Activated T-cell treated with anti-CD3 and anti-CD28 coated beads, Interleukin-2, amount 50 U/mL, for 1 hour (primary cell): ENCODE measurements at regions not wholly inside any gene's neighbourhood (a gene's known extent, or its start where the extent isn't known, plus 50 kb on each side); places are given as distances from the start of the nearest gene placed in this dataset.

Experiments
- DNase-seq: peaks from one replicate; pipeline ENCODE4 v3.0.0-alpha.2; 2020

DNA sequence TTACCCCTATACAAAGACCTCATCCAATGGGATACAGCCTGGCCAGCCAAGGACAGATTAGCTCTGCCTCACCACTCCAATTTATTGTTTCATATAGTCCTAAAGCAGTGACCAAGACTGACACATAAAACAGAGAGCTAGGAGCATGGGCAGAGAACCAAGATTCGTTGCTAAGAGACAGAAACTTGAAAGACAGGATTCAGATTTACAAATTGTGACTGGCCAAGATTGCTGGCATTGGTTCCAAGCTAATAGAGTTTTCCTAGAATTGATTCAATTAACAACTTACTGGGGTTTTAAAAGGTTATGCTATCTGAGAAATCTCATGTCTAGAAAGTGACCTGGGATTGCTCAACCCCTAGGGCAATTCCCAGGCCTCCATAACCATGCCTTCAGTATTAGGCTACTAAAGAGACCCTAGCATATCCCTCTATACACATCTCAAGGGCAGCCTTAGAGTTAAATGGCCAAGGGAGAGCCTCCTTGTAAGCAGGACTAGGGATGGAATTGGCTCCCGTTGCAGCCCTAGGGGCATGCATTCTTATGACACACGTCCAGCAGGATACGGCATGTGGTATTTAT is 75.6 kb downstream of the ICOS start:
- DNase-seq = no peak

DNA sequence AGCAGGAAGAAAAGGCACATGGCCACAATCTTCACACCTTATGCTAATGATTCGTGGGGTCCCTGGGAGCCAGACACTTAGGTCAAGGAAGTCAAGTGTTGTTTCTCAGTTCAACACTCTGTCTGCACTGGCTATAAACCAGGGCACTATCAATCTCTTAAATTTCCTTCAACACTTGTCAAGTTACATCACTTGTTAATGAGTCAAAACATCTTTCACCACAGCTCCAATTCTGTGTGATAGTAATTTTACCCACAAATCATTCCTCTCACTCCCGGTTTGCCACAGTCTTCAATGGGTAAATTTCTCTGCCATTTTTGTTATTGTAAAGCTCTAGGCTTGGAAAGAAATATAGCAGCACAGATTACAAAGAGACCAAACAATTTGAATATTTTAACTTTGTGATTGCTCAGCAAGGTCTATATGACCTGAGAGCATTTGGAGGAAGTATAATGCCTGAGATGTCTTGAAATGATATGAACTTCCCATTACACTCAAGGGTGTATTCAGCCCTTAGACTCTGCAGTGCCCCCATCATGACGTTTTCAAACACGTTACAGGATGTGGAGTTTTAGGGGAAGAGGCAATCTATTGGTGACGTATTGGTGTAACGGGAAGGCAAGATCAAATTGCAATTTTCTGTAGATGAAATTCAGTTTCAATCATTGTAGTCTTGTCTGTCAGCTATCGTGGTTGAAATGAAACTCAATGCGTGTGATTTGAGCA is 78.7 kb downstream of the ICOS start:
- no peak for DNase-seq

DNA sequence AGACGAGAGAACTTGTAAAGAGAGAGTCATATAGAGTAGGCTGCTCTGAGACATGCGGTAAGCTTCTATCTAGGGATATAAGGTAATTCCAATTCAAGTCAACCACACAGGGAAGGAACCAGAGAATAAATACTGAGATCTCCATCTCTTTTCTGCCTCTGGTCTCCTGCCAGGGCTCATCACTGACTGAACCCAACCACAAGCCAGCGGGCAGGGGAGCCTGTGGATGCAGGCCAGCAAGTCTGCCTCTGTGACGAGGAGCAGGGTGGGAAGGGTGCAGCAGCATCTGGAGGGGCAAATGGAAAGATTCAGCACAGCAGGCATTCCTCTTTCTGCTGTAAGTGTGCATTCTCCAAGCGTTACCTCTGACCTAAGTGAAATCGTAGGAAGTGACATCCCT is 82.2 kb downstream of the ICOS start:
- DNase-seq = no peak

DNA sequence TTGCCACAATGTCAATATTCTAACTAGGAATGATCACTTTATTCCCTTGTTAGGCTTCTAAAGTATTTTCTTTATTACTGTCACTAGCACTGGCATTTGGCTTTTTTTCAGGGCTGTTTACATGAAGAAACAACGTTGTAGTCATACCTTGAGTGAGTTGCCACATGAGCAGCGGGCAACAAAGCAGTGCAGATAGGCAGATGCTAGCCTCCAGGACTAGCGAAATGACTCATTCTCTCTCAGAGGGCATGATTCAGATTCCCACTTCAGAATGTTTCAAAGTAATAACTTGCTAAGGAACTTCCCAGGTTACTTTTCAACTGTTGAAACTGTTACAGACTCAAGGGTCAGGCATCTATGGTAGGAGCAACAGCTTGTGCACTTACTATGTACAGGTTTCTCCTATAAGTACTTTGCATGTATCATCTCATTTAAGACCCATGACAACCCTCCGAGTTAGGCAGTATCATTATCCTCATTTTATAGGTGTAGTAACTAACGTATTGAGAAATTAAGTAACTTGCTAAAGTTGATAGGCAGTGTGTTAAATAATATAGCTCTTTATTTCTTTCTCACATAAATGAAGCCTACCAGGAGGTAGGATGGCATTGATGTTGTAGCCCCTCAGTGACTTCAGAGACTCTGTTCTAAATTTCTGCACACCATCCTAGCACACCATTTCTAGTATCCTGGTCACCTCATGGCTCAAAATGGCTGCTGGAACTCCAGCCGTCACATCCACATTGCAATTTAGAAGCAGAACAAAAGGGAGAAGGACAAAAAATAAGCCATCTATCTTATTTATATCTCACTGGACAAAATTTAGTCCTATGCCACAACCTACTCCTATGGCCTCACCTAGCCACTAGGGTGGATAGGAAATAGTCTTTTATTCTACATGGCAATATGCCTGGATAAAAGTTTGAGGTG is 83.3 kb downstream of the ICOS start:
- DNase-seq = no peak

DNA sequence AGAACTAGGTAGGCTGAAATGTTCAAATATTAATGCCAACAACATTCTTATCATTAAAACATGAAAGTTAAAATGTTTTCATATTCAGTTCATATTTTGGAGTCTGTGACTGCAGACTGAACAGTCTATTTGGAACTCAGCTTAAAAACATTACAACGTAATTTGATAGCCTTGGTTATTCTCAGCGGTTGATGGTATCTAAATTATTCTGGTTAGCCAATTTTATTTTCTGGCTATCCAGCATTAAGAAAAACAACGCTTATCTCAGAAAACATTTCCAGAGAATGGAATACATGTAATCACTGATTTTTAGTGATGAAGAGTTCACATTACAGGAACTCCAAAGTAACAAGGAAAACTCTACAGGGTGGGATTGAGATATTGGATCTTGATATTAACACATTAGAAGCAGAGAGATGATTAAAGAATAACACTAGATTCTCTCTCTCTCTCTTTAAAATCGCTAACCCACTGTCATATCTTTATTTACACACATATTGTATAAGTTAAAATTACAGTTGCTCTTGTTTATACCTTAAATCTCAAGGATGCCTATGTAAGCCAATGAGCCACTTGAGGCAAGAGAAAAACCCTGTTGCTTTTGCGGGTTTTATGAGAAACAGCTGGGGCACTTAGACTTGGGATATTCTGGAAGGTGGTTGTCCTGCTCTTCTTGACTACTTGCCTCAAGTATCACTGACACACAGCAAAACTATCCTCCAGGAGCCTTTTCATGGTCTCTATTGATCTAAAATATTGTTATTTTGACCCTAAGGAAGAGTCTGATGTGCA is 84.9 kb downstream of the ICOS start:
- DNase-seq = no peak

DNA sequence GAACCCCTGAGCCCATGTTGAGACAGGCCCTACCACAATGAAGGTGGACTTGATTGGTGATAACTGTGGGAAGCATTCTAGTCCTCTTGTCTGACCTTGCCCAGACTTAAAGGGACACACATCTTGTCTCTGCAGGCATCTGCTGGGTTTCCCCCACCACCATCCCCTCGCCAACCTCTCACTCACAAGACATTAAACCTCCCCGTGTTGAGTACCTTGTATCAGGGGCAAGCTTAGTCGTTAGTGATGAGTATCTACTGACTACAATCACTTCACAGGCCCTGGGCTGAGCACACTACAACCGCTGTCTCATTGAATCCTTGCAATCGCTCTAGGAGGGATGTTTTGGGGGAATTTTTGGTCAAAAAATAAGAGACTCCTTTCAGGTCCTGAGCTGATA is 86.0 kb downstream of the ICOS start:
- no peak for DNase-seq

DNA sequence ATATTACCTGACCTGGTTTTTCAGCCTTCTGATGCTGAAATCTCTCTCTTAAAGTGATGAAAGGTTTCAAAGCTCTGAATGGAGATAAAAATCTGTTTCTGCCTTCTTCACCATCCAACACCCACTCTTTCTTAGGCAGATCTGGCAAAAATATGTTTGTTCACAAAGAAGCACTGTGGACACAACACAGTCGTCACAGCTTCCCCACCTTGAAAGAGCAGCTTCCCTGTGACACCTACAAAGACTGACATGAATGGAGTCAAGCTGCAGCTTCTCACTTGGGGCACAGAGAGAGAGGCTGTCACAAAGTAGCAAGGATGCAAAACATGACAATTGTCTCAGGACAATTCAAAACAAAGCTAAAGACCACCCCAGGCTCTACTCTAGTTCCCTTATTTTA is 86.5 kb downstream of the ICOS start:
- DNase-seq = no peak

DNA sequence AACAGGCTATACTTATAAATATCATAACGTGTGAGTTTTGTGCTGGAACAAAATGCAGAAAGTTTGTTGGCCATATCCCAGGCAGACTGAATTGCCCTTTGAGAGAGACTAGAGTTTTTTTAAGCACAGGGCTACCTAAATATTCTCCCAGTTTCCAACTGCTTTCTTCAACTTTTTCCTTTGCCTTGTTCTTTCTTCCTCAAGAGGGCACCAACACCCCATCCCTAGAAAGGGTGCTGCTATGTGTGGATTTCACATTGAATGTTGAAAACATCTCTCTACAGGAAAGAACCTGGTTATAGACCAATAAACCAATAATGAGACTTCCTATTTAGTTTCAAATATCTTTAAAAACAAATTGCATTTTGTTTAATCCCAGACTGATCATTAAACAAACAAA is 87.9 kb downstream of the ICOS start:
- DNase-seq = no peak

DNA sequence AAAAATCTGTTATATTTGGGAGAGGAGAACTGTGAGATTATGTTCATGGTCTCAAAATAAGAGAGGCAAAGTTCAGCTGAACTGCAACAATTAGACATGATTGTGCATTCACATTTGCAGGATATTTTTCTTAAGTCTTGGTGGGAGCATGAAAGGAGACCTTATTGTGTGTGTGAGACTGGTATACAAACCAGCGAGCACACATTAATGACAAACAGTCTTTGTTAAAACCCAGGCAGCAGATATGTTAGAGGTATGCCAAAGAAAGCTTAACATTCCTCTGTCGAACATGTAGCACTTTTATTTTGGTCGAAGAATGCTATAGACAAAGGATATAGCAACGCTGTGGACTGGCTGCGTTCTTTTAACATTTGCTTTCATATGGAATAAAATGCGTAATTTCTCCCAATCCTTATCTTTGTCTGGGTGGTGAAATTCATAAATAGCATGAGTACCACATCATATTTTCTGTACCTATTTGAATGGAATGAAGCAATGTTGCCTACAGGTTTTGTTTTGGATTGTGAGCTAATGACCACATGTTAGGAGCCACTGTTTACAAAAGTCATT is 88.4 kb downstream of the ICOS start:
- no peak for DNase-seq

DNA sequence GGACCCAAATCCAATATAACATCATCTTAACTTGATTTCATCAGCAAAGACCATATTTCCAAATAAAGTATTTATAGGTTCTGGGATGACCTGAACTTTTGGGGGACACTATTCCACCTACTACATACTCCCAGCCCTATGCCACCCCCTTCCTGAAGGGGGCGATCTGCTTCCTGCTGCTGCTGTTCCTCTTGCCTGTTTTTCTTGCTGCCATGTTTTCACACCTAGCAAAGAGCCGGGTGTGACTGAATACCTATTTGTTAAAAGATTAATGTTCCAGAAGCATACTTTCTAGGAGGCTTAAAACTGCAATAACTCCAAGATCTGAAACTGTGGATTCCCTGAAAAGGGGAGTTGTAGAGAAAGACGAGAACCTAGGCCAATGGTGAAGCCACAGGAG is 89.7 kb downstream of the ICOS start:
- DNase-seq = no peak

DNA sequence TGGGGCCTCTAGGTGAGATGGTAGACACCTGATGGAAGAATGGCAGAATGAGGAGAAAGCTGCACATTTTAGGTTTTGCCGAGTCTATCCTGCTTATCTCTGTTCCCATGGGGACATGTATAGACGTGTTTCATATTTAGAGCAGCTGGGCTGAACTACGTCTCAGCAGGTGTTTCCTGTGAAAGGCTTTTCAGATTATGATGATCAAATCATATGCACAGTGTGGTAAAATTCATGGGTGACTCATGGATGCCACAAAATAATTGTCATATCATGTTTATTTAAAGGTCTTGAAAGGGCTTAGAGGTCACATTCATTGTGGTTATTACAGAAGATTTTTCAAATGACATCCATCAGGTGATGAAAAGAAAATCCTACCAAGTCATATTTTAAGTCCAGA is 90.5 kb downstream of the ICOS start:
- DNase-seq = no peak

DNA sequence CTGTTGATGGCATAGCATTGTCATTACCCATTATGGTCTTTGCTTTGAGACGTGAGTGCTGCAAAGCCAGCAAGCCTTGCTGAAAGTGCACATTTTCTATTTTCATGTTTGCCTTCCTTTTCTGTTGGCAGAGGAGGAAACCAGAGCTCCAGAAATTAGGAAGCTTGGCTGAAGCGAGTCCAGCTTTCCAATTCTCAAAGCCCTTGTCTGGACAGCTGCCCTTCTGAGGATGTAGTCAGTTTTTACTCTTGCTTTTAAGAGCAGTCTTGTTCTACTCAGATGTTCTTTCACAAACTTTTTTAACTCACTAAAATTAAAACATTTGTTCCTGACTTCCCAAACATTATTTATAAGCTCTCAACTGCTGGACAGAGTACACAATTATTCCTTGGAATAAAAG is 93.8 kb downstream of the ICOS start:
- DNase-seq = no peak

DNA sequence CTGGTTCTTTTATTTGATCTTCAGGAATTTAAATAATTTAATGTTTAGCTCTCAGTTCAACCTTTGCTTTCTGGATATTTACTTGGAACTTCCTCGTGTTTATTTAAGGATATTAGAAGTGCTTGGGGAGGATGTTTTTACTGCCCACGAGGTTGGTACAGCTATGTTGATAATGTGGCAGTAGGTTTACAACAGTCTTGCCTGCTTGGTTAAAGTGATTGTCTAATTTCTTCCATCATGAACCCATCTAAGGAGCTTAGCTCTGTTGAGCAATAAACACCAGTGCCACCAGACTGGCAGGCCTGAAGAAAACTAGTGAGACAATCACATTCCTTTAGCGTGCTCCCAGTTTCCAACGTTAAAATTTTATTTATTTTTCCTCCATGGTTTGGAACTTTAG is 94.5 kb downstream of the ICOS start:
- no peak for DNase-seq

DNA sequence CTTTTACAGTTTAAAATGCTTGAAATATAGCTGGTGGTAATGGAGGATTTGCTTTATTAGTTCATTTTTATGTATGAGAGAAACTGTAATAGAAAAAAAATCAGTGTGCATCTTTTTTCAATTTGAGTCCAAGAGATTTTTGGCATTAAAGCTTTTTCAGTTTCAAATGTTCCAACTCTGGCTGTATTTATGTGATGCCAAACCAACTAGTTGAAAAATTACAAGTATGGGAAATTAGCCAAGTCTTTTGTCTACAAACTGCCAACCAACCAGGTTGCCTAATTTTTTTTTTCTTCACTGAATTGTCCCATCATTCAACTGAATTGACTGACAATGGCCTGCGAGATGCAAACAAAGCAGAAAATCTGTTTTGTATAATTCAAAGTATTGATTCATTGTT is 95.7 kb downstream of the ICOS start:
- no peak for DNase-seq

DNA sequence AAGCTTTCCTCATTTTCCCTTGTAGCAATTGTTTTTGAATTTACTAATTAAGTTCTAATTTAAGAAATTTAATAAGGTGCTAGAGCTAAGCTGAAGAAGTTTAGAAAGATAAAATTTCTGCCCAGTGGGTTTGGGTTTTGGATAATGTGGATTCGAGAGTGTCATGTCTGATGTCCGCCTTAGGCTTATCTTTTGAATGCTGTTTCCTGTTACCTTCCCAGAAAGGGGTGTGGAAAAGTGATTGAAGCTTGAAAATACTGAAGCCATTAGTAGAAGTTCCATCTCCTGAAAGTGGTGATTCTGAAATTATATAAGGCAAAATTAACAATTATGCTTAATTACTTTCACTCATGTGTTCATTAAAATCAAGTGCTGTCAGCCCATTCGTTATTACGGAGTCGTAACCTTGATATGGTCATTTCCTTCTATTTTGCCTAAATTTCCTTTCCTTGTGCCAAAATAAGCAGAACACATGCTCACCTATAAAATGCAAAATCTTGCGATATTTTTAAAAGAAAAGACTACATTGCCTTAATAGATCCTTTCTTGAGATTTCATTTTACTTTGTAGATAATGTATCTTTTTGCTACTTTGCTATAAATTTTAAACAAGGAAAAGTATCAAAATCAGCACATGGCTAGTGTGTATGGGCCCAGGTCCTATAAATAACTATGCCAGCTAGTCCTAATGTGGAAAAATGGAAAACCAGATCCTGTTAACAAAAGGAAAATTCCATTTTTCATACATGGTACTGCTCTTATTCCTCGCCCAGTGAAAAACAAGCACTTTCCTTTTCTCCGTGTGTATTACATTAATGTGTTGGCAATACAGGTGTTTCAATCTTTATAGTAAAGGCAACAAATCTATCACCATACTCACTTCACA is 97.3 kb downstream of the ICOS start:
- DNase-seq = no peak

DNA sequence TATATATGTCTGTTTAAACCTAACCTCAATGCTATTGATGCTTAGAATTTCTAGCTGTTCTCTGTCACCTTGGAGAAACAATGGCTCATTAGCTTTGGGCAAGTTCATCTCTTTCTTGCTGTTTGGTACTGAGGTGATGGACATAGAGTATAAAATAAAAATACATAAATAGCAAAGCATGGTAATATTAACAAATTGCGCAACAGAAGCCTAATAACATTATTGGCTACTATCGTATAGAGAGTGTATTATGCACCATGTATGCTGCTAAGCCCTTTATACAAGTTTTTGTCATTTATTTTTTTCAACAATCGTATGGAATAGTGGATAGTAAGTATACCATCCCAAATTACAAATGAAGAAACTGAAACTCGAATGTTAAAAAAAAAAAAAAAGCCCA is 100.1 kb downstream of the ICOS start:
- no peak for DNase-seq

DNA sequence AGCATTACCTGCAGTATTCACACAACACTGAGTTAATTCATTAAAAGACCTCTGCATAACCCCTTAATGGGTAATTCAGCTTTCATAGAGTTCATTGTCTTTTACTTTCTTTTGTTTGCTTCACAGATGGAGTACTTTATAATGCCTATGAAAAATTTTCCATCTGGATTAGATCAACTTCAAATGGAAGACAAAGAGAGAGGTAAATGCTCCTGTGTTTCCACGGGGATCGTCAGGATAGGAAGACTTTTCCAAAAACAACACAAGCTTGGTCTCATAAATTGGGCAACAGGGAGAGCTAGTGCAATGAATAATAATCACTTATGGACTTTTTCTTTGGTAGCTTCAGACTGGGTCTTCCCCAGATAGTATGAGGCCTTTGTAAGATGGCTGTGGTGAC is 100.7 kb downstream of the ICOS start:
- DNase-seq = no peak

DNA sequence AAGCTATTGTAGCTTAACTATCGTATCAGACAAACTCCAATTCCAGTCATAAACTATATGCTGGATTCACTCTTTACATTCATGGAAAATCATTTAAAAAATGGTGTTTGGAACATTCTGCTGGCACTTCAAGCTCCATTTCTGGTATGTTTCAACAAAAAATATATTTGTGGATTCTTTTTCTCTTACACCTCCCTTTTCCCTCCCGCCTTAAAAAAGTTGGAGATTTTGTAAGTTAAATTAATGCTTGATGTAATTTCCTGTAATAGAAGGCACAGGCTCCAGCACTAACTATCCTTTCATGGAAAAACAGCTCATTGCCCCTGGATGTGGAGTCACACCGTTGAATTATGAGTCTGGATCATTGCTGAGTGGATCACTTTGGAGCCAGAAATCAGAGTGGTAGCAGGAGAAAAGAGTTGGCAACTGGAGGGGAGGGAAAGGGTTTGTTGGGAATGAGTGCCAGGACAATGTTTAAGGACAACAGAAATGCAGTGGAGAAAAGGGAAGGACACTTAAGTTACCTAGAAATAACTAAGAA is 102.8 kb downstream of the ICOS start:
- no peak for DNase-seq

DNA sequence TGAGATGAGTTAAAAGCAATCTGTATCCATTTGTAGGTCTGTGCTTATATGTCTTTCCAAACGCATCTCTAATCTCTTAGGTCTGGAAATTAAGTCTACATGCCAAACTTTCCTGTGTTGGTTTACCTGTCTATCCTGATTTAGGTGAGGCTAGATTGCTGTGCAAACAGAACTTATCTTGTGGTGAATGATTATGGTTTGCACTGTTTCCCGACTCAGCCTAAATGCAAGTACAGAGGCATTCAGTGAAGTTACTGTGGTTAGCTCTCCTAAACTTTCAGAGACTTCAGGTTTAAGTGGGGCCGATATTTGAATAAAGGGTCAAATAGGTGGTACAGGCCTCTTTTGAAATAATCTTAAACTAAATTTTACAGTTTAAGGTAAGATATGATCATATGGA is 103.5 kb downstream of the ICOS start:
- DNase-seq = no peak

DNA sequence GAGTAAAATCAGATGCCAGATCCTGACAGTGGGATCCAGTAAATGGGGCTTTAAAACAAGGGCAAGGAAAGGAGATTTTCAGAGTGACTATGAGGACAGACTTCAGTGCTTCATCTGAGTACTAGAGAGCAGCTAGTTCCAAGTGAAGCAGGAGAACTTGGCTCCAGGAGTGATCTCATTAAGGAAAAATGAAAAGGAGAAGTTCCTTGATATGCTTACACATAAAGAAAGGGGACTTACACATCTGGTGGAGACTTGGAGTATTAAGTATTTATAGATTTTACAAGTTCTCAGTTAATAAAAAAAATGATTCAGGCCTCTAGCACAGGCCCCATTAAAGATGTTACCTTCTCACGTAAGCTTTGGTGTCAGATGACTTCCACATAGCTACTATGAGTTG is 105.8 kb downstream of the ICOS start:
- DNase-seq = no peak

DNA sequence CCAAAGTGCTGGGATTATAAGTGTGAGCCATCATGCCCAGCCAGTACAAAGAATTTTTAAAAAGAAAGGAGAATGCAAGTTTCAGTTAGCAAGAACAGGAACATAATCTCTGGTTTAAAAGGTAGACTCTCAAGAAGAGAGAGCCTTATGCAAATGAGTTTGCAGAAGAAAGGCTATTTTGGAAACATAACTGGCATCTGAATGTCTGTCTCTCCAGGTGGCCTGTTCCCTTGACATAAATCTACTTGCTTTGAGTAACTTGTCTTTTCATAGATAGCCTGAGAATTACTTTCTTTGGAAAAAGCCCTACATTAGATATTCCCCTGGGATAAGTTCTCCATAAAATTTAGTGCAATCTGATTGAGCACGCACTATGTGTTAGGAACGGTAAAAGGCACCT is 109.6 kb downstream of the ICOS start:
- DNase-seq = no peak

DNA sequence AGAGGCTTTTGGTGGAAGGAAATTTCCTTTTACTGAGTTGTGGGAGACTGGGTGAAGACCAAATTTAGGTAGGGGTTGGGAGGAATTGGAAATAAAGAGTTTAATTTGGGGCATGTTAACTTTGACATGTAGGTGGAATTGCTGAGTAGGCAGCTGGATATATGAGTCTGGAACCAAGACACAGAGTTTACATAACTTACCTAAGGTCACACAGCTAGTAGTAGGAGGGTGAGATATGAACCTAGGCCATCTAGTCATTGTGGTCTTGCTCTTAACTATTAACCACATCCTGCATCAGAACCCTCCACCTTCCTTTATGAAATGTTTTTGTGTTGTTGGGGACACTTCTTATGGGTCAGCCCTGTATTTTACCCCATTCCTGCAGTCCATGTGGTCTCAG is 113.1 kb downstream of the ICOS start:
- DNase-seq = no peak
